ENCODE measurements at regions not wholly inside any gene's neighbourhood (a gene's known extent, or its start where the extent isn't known, plus 50 kb on each side); places are given as distances from the start of the nearest gene placed in this dataset.

DNA sequence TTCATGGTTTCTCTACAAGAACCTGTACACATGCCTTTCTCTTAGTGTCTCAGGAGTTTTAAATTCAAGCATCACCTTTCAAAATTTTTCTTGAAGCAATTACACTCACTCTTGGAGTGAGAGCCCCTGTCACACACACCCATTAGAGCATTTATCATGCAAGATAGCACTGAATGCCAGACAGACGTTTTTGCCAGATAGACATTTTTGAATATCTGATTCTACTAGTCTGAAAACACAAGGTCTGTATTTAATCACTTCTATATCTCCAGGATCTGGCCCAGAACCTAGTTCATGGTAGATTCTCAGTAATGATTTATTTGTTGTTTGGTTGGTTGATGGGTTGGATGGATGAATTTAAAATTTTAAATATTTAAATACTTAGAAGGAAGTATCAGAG lies 60.9 kb upstream of the PDE1C start:
- TF ChIP-seq, protein P1, sequence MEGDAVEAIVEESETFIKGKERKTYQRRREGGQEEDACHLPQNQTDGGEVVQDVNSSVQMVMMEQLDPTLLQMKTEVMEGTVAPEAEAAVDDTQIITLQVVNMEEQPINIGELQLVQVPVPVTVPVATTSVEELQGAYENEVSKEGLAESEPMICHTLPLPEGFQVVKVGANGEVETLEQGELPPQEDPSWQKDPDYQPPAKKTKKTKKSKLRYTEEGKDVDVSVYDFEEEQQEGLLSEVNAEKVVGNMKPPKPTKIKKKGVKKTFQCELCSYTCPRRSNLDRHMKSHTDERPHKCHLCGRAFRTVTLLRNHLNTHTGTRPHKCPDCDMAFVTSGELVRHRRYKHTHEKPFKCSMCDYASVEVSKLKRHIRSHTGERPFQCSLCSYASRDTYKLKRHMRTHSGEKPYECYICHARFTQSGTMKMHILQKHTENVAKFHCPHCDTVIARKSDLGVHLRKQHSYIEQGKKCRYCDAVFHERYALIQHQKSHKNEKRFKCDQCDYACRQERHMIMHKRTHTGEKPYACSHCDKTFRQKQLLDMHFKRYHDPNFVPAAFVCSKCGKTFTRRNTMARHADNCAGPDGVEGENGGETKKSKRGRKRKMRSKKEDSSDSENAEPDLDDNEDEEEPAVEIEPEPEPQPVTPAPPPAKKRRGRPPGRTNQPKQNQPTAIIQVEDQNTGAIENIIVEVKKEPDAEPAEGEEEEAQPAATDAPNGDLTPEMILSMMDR (IDR thresholded peaks at IDR 0.05 in 8 of 11, conservative IDR thresholded peaks at IDR 0.05 in 3 of 11), result no peak
- TF ChIP-seq POLR2A (IDR thresholded peaks at IDR 0.05), result no peak
- TF ChIP-seq POLR2AphosphoS5 (IDR thresholded peaks at IDR 0.05), result no peak

Measured in spleen (tissue), 7 donors.